HS-5 (cell line): ENCODE measurements at regions not wholly inside any gene's neighbourhood (a gene's known extent, or its start where the extent isn't known, plus 50 kb on each side); places are given as distances from the start of the nearest gene placed in this dataset.

ENCODE experiments used
- DNase-seq: peaks from one replicate; pipeline ENCODE4 v3.0.0-alpha.2; 2012; ENCODE audit warnings: low read depth

DNA sequence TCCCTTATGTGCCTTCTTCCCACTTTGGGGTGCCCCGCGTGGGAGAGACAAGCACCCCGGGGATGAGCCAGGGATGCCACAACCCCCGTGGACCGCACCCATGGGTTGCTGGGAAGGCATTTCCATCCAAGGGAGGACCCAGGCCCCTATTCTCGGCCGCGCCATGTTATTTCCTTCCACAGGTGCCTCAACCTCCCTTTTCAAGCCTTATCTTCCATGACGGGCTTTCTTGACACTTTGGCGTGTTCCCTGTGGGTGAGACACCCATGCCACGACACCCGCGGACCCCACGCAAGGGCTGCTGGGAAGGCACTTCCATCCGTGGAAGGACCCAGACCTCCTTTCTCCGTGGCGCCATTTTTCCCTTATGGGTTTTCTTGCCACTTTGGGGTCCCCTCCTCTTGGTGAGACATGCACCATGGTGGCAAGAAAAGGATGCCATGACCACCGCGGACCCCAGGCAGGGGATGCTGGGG, 269.2 kb downstream of the ALG10 start:
- no peak for DNase-seq

DNA sequence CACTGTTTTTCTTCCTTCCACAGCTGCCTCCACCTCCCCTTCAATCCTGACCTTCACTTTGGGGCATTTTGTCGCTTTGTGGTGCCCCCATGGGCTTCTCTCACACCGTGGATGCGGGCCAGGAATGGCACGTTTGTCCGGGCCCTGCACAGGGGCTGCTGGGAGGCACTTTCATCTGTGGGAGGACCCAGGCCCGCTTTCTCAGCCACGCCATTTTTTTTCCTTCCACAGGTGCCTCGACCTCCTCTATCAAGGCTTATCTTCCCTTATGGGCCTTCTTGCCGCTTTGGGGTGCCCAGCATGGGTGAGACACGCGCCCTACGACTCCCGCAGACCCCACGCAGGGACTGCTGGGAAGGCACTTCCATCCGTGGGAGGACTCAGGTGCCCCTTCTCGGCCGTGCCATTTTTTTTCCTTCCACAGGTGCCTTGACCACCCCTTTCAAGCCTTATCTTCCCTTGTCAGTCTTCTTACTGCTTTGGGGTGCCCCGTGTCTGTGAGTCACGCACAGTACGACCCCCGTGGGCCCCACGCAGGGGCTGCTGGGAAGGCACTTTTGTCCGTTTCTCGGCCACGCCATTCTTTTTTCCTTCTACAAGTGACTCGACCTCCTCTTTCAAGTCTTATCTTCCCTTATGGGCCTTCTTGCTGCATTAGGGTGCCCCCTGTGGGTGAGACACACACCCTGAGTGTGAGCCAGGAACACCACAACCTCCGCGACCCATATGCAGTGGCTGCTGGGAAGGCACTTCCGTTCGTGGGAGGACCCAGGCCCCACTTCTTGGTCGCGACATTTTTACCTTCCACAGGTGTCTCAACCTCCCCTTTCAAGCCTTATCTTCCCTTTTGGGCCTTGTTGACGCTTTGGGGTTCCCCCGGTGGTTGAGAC, 270.7 kb downstream of the ALG10 start:
- DNase-seq: no peak

DNA sequence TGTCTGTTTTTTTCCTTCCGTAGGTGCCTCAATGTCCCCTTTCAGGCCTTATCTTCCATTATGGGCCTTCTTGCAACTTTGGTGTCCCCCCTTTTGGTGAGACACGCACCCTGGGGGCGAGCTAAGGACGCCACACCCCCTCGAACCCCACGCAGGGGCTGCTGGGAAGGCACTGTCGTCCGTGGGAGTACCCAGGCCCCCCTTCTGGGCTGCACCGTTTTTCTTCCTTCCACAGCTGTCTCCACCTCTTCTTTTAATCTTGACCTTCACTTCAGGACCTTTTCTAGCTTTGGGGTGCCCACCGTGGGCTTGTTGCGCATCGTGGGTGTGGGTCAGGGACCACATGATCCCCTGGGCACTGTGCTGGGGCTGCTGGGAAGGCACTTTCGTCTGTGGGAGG, 271.8 kb downstream of the ALG10 start:
- DNase-seq: no peak

DNA sequence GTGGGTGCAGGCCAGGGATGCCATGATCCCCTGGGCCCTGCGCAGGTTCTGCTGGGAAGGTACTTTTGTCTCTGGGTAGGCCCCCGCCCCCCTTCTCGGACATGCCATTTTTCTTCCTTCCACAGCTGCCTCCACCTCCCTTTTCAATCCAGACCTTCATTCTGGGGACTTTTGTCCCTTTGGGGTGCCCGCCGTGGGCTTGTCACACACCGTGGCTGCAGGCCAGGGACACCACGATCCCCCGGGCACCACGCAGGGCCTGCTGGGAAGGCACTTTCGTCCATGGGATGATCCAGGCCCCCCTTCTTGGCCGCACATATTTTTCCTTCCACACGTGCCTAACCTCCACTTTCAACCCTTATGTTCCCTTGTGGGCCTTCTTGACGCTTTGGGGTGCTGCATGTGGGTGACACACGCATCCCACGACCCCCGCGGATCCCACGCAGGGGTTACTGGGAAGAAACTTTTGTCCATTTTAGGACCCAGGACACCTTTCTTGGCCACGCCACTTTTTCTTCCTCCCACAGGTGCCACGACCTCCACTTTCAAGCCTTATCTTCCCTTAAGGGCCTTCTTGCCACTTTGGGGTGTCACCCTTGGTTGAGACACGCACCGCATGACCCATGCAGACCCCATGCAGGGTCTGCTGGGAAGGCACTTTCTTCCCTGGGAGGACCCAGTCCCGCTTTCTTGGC, 272.5 kb downstream of the ALG10 start:
- no peak for DNase-seq

DNA sequence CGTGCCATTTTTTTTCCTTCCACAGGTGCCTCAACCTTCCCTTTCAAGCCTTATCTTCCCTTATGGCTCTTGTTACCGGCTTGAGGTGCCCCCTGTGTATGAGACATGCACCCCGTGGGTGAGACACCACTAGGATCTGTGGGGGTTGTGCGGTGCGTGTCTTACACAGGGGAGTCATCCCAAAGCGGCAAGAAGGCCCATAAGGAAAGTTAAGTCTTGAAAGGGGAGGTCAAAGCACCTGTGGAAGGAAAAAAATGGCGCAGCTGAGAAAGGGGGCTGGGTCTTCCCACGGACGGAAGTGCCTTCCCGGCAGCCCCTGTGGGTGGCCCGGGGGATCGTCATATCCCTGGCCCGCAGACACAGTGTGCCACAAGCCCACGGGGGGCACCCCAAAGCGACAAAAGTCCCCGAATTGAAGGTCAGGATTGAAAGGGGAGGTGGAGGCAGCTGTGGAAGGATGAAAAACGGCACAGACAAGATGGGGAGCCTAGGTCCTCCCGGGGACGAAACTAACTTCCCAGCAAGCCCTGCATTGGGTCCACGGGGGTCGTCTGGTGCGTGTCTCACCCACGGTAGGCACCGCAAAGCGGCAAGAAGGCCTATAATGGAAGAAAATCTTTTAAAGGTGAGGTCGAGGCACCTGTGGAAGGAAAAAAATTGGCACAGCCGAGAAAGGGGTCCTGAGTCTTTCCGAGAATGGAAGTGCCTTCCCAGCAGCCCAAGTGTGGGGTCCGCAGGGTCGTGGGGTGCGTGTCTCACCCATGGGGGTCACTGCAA, 273.3 kb downstream of the ALG10 start:
- DNase-seq: no peak

DNA sequence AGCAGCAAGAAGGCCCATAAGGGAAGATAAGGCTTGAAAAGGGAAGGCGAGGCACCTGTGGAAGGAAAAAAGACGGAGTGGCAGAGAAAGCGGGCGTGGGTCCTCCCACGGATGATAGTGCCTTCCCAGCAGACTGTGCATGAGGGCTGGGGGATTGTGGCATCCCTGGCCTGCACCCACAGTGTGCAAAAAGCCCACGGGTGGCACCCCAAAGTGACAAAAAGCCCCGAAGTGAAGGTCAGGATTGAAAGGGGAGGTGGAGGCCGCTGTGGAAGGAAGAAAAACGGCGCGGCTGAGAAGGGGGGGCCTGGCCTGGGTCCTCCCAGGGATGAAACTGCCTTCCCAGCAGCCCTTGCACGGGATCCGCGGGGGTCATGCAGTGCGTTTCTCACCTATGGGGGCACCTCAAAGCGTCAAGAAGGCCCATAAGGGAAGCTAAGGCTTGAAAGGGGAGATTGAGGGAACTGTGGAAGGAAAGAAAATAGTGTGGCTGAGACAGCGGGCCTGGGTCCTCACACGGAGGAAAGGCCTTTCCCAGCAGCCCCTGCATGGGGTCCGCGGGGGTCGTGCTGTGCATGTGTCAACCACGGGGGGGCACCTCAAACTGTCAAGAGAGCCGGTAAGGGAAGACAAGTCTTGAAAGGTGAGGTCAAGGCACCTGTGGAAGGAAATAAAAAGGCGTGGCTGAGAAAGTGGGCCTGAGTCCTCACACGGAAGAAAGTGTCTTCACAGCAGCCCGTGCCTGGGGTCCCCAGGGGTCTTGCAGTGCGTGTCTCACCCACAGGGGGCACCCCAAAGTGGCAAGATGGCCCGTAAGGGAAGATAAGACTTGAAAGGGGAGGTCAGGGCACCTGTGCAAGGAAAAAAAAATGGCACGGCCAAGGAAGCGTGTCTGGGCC, 274.1 kb downstream of the ALG10 start:
- no peak for DNase-seq

DNA sequence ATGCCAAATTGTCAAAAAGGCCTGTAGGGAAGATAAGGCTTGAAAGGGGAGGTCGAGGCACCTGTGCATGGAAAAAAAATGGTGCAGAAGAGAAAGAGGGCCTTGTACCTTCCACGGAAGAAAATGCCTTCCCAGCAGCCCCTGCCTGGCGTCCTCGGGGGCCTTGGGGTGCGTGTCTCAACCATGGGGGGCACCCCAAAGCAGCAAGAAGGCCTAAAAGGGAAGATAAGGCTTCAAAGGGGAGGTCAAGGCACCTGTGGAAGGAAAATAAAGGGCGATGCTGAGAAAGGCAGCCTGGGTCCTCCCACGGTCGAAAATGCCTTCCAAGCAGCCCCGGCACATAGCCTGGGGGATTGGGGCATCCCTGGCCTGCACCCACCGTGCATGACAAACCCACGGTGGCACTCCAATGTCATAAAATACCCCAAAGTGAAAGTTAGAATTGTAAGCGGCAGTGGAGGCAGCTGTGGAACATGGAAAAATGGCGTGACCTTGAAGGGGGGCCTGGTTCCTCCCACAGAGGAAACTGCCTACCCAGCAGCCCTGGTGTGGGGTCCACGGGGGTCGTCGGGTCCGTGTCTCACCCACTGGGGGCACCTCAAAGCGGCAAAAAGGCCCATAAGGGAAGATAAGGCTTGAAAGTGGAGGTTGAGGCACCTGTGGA, 275.0 kb downstream of the ALG10 start:
- no peak for DNase-seq

DNA sequence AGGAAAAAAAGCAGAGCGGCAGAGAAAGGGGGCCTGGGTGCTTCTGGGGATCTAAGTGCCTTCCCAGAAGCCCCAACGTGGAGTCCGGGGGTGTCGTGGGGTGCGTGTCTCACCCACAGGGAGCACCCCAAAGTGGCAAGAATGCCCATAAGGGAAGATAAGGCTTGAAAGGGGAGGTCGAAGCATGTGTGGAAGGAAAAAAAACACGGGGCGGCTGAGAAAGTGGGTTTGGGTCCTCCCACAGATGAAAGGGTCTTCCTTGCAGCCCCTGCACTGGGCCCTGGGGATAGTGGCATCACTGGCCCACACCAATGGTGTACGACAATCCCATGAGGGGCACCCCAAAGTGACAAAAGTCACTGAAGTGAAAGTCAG, 275.5 kb downstream of the ALG10 start:
- no peak for DNase-seq

DNA sequence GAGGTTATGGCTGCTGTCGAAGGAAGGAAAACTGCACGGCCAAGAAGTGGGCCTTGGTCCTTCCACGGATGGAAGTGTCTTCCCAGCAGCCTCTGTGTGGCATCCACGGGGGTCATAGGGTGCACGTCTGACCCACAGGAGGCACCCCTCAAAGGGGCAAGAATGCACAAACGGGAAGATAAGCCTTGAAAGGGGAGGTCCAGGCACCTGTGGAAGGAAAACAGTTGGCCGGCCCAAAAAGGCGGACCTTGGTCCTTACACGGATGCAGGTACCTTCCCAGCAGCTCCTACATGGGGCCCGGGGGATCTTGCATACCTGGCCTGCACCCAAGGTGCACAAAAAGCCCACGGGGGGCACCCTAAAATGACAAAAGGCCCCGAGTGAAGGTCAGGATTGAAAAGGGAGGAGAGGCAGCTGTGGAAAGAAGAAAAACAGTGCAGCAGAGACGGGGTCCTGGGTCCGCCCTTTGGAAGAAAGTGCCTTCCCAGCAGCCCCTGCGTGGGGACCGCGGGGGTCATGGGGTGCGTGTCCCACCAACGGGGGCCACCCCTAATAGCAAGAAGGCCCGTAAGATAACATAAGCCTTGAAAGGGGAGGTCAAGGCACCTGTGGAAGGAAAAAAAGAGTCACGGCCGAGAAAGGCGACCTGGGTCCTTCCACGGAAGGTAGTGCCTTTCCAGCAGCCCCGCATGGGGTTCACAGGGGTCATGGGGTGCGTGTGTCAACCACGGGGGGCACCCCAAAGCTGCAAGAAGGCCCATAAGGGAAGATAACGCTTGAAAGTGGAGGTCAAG, 276.1 kb downstream of the ALG10 start:
- DNase-seq: no peak

DNA sequence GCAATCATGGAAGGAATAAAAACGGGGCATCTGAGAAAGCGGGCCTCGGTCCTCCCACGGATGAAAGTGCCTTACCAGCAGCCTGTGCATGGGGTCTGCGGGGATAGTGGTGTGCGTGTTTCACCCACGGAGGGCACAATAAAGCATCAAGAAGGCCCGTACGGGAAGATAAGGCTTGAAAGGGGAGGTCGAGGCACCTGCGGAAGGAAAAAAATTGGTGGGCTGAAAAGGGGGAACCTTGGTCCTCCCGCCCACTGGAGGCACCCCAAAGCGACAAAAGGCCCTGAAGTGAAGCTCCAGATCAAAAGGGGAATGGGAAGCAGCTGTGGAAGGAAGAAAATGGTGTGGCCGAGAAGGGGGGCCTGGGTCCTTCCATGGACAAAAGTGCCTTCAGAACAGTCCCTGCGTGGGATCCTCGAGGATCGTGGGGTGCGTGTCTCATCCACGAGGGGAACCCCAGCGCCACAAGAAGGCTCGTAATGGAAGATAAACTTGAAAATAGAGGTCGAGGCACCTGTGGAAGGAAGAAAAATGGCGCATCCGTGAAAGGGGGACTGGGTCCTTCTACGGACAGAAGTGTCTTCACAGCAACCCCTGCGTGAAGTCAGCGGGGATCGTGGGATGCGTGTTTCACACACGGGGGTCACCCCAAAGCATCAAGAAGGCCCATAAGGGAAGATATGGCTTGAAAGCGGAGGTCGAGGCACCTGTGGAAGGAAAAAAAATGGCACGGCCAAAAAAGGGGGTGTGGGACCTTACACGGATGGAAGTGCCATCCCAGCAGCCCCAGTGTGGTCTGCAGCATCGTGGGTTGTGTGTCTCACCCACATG, 276.9 kb downstream of the ALG10 start:
- no peak for DNase-seq

DNA sequence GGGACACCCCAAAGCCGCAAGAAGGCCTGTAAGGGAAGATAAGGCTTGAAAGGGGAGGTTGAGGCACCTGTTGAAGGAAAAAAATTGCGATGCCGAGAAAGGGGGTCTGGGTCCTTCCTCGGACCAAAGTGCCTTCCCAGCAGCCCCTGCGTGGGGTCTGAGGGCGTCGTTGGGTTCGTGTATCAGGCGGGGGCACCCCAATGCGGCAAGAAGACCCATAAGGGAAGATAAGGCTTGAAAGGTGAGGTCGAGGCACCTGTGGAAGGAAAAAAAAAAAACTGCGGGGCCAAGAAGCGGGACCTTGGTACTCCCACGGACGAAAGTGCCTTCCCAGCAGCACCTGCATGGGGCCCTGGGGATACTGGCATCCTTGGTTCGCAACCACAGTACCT, 277.5 kb downstream of the ALG10 start:
- DNase-seq: no peak

DNA sequence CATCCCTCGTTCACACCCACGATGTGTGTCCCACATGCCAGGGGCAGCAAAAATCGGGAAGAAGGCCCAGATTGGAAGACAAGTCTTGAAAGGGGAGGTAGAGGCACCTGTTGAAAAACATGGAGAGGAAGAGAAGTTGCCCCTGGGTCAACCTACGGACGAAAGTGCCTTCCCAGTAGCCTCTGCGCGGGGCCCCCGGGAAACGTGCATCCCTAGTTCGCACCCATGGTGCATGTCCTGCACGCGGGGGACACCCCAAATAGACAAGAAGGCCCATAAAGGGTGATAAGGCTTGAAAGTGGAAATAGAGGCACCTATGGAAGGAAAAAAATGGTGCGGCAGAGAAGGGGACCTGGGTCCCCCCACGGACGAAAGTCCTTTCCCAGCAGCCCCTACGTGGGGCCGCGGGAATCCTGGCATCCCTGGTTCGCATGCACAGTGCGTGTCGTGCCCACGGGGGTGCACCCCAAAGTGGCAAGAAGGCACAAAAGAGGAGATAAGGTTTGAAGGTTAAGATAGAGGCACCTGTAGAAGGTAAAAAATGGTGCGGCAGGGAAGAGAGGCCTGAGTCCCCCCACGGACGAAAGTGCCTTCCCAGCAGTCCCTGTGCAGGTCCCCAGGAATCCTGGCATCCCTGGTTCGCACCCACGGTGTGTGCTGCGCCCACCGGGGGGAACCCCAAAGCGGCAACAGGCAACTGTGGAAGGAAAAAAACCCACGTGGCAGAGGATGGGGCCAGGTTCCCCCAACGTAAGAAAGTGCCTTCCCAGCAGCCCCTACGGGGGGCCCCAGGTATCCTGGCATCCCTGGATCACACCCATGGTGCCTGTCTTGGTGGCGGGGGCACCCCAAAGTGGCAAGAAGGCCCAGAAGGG, 278.3 kb downstream of the ALG10 start:
- DNase-seq: no peak

DNA sequence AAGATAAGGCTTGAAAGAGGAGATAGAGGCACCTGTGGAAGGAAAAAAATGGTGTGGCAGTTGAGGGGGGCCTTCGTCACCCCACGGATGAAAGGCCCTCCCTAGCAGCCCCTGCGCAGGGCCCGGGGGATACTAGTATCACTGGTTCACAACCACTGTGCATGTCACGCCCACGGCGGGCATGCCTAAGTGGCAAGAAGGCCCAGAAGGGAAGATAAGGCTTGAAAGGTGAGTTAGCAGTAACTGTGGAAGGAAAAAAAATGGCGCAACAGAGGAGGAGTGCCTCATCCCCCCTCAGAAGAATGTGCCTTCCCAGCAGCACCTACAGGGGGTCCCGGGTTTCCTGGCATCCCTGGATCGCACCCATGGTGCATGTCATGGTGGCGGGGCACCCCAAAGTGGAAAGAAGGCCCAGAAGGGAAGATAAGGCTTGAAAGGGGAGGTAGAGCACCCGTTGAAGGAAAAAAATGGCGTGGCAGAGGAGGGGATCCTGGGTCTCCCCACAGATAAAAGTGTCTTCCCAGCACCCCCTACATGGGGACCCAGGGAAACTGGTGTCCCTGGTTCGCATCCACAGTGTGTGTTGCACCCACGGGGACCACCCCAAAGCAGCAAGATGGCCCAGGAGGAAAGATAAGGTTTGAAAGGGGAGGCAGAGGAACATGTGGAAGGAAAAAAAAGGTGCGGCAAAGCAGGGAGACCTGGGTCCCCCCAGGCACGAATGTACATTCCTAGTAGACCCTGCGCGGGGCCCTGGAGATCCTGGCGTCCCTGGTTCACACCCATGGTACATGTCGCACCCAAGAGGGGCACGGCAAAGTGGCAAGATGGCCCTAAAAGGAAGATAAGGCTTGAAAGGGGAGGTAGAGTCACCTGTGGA, 279.2 kb downstream of the ALG10 start:
- DNase-seq: no peak

DNA sequence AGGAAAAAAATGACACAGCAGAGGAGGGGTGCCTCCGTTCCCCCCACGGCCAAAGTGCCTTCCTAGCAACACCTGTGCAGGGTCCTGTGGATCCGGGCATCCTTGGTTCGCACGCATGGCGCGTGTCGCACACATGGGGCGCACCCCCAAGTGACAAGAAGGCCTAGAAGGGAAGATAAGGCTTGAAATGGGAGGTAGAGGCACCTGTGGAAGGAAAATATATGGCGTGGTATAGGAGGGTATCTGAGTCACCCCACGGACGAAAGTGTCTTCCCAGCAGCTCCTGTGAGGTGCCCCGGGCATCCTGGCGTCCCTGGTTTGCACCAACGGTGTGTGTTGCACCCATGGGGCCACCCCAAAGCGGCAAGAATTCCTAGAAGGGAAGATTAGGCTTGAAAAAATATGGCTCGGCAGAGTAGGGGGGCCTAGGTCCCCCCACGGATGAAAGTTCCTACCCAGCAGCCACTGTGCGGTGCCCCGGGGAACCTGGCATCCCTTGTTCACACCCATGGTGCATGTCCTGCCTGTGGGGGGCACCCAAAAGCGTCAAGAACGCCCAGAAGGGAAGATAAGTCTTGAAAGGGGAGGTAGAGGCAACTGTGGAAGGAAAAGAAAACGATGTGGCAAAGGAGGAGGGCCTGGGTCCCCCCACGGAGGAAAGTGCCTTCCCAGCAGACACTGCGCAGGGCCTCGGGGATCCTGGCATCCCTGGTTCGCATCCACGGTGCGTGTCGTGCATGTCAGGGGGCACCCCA, 280.0 kb downstream of the ALG10 start:
- no peak for DNase-seq

DNA sequence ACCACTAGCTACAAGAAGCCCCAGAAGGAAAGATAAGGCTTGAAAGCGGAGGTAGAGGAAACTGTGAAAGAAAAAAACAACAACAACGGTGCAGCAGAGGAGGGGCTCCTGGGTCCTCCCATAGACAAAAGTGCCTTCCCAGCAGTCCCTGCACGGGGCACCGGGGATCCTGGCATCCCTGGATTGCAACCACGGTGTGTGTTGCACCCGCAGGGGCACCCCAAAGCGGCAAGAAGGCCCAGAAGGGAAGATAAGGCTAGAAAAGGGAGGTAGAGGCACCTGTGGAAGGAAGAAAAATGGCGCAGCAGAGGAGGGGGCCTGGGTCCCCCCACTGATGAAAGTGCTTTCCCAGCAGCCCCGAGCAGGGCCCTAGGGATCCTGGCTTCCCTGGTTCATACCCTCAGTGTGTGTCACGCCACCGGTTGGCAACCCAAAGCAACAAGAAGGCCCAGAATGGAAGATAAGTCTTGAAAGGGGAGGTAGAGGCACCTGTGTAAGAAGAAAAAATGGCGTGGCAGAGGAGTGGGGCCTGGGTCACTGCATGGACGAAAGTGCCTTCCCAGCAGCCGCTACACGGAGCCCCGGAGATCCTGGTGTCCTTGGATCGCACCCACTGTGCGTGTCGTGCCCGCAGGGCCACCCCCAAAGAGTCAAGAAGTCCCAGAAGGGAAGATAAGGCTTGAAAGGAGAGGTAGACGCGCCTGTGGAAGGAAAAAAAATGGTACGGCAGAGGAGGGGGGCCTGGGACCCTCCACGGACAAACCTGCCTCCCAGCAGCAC, 281.0 kb downstream of the ALG10 start:
- no peak for DNase-seq

DNA sequence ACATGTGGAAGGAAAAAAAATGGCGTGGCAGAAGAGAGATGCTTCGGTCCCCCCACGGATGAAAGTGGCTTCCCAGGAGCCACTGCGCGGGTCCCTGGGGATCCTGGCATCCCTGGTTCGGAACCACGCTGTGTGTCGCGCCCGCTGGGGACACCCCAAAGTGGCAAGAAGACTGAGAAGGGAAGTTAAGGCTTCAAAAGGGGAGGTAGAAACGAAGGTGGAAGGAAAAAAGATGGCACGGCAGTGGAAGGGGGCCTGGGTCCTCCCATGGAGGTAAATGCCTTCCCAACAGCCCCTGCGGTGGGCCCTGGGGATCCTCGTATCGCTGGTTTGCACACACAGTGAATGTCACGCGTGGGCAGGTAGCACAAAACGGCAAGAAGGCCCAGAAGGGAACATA, 281.7 kb downstream of the ALG10 start:
- no peak for DNase-seq
